ENCODE measurements at regions not wholly inside any gene's neighbourhood (a gene's known extent, or its start where the extent isn't known, plus 50 kb on each side); places are given as distances from the start of the nearest gene placed in this dataset.
"Not testable (repeated sequence)": the region's sequence is repeated elsewhere in the genome, so short reads cannot be mapped to it uniquely, and the experiment has no call there.

DNA sequence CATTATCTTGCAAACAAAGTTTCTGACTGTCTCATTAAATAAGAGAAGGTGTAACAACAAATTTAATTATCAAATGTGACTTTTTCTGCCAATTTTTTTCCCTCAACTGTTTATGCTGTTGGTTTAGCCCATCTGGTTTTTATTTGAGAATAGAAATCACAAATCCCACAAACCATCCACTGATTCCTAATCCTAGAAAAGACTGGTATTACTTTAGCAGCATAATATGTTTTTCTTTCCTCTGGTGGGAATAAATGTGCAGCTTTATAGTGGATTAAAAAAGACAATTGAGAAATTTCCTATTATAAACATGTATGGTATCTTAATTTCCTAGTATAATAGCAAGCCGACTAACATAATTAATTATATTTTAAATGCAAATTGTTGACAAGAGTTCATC is 257.9 kb upstream of the FOXN3 start:
- H3K4me1 Mint-ChIP-seq (ENCODE audit: low read depth) = peaks cover 35% of the 10 kb centered on the region
- ChIA-PET POLR2A (interaction anchor here (0.6 kb wide), 1 partner anchor 16 kb away, joined by 3 read pairs; no protein-coding TSS in a partner anchor), CTCF (no interaction called here)
- no peaks in the 10 kb centered on the region for H3K27me3 Mint-ChIP-seq (ENCODE audit: low read depth)
- H3K36me3 Mint-ChIP-seq (ENCODE audit: low read depth) = no peaks in the 10 kb centered on the region
- H3K27ac Mint-ChIP-seq = no peak overlapping the region
- peaks cover 15% of the 10 kb centered on the region for H3K9me3 Mint-ChIP-seq (ENCODE audit: insufficient read depth)
- H3K4me3 Mint-ChIP-seq = no peak overlapping the region
- no peak for ATAC-seq
- no peak for DNase-seq

DNA sequence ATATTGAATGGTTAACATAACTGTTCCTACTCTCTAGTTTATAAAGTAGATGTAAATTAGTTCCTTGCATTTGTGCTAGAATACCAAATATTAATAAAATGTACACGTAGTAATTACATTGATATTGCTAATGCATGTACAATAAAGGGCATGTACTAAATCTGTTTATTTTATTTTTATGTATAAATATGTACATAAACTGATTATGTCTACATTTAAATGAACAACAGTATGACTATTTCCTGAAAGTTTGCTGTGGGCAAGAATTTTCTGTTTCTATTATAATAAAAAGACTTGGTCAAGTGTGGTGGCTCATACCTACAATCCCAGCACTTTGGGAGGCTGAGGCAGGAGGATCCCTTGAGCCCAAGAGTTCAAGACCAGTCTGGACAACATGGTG is 257.2 kb upstream of the FOXN3 start:
- POLR2A ChIA-PET = interaction anchor here (1.0 kb wide), 1 partner anchor 55 kb away, joined by 3 read pairs; no protein-coding TSS in a partner anchor
- H3K4me1 Mint-ChIP-seq (ENCODE audit: low read depth) = peaks cover 40% of the 10 kb centered on the region

DNA sequence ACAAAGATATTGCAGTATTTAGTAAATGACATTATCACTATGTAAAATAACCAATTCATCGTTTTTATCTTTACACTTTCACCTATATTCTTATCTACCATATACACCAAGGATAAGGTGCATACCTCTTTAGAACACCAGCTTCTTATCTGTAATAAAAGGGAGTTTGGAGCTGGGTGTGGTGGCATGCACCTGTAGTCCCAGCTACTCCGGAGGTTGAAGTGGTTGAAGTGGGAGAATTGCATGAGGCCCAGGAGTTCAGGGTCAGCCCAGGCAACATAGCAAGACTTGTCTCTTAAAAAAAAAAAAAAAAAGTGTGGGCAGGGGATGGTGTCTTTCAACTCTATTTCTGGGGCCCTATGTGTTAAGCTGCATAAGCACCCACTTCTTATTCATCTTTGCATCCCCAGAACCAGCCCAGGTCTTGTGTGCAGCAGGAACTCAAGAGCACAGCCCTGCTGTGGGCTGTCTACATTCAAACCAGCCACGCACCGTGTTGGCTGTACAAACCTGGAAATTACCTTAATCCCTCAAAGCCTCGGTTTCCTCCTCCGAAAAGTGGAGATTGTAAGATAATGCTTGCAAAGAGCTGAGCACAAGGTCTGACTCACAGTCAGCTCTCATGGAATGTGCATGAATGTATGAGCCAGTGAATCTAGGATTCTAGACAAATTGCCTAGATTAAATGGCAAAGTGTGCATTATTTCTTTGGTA is 256.6 kb upstream of the FOXN3 start:
- Mint-ChIP-seq H3K27me3 (ENCODE audit: low read depth) (no peaks in the 10 kb centered on the region), H3K4me1 (ENCODE audit: low read depth) (peaks cover 45% of the 10 kb centered on the region), H3K4me3 (no peak overlapping the region), H3K27ac (no peak overlapping the region), H3K9me3 (ENCODE audit: insufficient read depth) (peaks cover 15% of the 10 kb centered on the region), H3K36me3 (ENCODE audit: low read depth) (no peaks in the 10 kb centered on the region)
- peak; percentile 49 for ATAC-seq
- CTCF ChIA-PET = interaction anchor here (0.9 kb wide), 1 partner anchor 8 kb away, joined by 3 read pairs; no protein-coding TSS in a partner anchor
- DNase-seq = no peak
- POLR2A ChIA-PET = interaction anchor here (1.0 kb wide), 1 partner anchor 54 kb away, joined by 3 read pairs; no protein-coding TSS in a partner anchor

More for the DNA sequence above, 257.2 kb upstream of the FOXN3 start:
- Mint-ChIP-seq H3K27ac (no peak overlapping the region), H3K27me3 (ENCODE audit: low read depth) (no peaks in the 10 kb centered on the region), H3K9me3 (ENCODE audit: insufficient read depth) (peaks cover 15% of the 10 kb centered on the region), H3K36me3 (ENCODE audit: low read depth) (no peaks in the 10 kb centered on the region), H3K4me3 (no peak overlapping the region)
- CTCF ChIA-PET = no interaction called here
- DNase-seq = no peak
- ATAC-seq = no peak

- no peak overlapping the region for H3K27ac Mint-ChIP-seq
- peaks cover 14% of the 10 kb centered on the region for H3K9me3 Mint-ChIP-seq (ENCODE audit: insufficient read depth)
- H3K27me3 Mint-ChIP-seq (ENCODE audit: low read depth) = no peaks in the 10 kb centered on the region
- POLR2A ChIA-PET = no interaction called here
- ATAC-seq (no peak), DNase-seq (no peak)
- no peak overlapping the region for H3K4me3 Mint-ChIP-seq
- CTCF ChIA-PET = interaction anchor here (0.9 kb wide), 1 partner anchor 9 kb away, joined by 3 read pairs; no protein-coding TSS in a partner anchor
- H3K36me3 Mint-ChIP-seq (ENCODE audit: low read depth) = no peaks in the 10 kb centered on the region
- H3K4me1 Mint-ChIP-seq (ENCODE audit: low read depth) = peaks cover 43% of the 10 kb centered on the region
Observed at GRCh38 chr14:89672636-89673511, 255.8 kb upstream of the FOXN3 start.

DNA sequence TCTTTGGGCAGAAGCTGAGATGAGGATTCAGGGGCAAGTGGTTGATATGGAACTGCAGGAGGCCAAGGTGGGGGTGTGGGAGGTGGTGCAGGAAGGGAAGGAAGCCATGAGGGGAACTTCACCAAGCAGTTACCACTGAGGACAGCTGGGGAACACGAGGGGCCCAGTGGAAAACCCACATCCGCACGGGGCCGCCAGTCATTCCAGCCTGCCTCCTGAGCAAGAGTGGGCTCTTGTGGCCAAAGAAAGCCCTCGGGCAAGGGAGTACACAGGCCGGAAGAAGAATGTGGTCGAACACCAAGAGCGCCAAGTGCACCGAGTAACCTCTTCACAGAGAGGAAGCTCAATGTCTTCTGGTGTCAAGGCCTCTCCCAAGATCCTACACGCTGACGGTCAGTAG is 252.2 kb upstream of the FOXN3 start:
- ChIA-PET CTCF (interaction anchor here (0.7 to 2.9 kb wide), 6 partner anchors 9 to 52 kb away, joined by 3 to 9 read pairs (median 4); no protein-coding TSS in a partner anchor), POLR2A (interaction anchor here (0.8 to 1.0 kb wide), 3 partner anchors 10 to 237 kb away, joined by 3 to 4 read pairs (median 4); no protein-coding TSS in a partner anchor)
- peak; percentile 87 for ATAC-seq
- H3K9me3 Mint-ChIP-seq (ENCODE audit: insufficient read depth) = peaks cover 23% of the 10 kb centered on the region
- H3K27me3 Mint-ChIP-seq (ENCODE audit: low read depth) = no peaks in the 10 kb centered on the region
- peak; percentile 76 for DNase-seq
- H3K4me1 Mint-ChIP-seq (ENCODE audit: low read depth) = peaks cover 34% of the 10 kb centered on the region
- no peak overlapping the region for H3K4me3 Mint-ChIP-seq
- H3K27ac Mint-ChIP-seq = peak overlapping the region; percentile 72
- peaks cover 8% of the 10 kb centered on the region for H3K36me3 Mint-ChIP-seq (ENCODE audit: low read depth)

DNA sequence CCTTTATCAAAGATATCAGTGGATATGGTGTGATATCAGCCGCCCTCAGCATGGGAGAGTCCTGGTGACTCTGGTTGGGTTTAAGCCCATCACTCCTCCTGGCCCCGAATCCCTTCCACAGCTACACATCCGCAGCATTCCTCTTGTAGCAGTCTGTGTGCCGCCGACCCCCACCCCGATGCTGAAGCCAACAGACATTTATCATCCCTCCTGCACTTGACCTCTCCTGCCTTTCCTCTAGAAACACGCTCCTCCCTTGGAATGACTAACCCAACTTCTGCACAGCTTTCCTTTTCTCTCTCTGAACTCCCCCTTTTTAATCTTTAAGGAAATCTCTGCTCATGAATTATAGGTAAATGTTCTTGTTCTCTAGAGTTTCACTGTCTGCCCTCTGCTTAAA is 250.9 kb upstream of the FOXN3 start:
- POLR2A ChIA-PET = no interaction called here
- H3K4me3 Mint-ChIP-seq = no peak overlapping the region
- ATAC-seq = no peak
- H3K4me1 Mint-ChIP-seq (ENCODE audit: low read depth) = peaks cover 23% of the 10 kb centered on the region
- no peaks in the 10 kb centered on the region for H3K27me3 Mint-ChIP-seq (ENCODE audit: low read depth)
- H3K27ac Mint-ChIP-seq = no peak overlapping the region
- peaks cover 8% of the 10 kb centered on the region for H3K36me3 Mint-ChIP-seq (ENCODE audit: low read depth)
- peaks cover 23% of the 10 kb centered on the region for H3K9me3 Mint-ChIP-seq (ENCODE audit: insufficient read depth)
- CTCF ChIA-PET = interaction anchor here (0.5 to 2.9 kb wide), 4 partner anchors 24 to 104 kb away, joined by 3 to 9 read pairs (median 3); no protein-coding TSS in a partner anchor
- DNase-seq = no peak

DNA sequence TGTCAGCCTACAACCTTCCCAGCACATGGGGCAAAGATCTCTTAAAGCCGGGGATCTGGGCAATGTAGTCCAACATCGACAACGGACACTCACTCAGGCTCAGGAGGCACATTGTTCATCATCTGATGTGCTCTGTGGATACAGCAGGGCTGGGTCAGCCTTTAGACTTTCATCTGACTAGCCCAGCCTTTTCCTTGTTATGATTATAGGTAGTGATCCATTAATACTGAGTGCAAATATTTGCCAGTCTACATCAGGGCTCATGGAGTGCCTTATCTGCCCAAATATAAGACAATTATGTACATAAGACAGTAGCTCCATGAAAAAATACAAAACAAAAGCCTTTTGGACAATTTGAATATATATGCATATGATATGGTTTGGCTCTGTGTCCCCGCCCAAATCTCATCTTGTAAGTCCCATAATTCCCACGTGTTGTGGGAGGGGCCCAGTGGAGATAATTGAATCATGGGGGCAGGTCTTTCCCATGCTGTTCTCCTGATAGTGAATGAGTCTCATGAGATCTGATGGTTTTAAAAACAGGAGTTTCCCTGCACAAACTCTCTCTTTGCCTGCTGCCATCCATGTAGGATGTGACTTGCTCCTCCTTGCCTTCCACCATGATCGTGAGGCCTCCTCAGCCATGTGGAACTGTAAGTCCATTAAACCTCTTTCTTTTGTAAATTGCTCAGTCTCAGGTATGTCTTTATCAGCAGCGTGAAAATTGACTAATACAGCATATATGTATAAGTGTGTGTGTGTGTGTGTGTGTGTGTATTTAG is 248.5 kb upstream of the FOXN3 start:
- H3K36me3 Mint-ChIP-seq (ENCODE audit: low read depth); H3K27ac Mint-ChIP-seq; H3K27me3 Mint-ChIP-seq (ENCODE audit: low read depth); DNase-seq; CTCF ChIA-PET; H3K4me3 Mint-ChIP-seq; POLR2A ChIA-PET; ATAC-seq: not testable (repeated sequence)
- H3K9me3 Mint-ChIP-seq (ENCODE audit: insufficient read depth) = peaks cover 18% of the 10 kb centered on the region
- peaks cover 16% of the 10 kb centered on the region for H3K4me1 Mint-ChIP-seq (ENCODE audit: low read depth)

GRCh38 chr14:89661392-89661791 is 244.4 kb upstream of the FOXN3 start:
- Mint-ChIP-seq H3K27me3 (ENCODE audit: low read depth) (no peaks in the 10 kb centered on the region), H3K4me1 (ENCODE audit: low read depth) (peaks cover 3% of the 10 kb centered on the region), H3K4me3 (no peak overlapping the region), H3K36me3 (ENCODE audit: low read depth) (peaks cover 13% of the 10 kb centered on the region), H3K9me3 (ENCODE audit: insufficient read depth) (peaks cover 11% of the 10 kb centered on the region), H3K27ac (no peak overlapping the region)
- DNase-seq = no peak
- no peak for ATAC-seq
- POLR2A ChIA-PET = no interaction called here
- CTCF ChIA-PET = no interaction called here

DNA sequence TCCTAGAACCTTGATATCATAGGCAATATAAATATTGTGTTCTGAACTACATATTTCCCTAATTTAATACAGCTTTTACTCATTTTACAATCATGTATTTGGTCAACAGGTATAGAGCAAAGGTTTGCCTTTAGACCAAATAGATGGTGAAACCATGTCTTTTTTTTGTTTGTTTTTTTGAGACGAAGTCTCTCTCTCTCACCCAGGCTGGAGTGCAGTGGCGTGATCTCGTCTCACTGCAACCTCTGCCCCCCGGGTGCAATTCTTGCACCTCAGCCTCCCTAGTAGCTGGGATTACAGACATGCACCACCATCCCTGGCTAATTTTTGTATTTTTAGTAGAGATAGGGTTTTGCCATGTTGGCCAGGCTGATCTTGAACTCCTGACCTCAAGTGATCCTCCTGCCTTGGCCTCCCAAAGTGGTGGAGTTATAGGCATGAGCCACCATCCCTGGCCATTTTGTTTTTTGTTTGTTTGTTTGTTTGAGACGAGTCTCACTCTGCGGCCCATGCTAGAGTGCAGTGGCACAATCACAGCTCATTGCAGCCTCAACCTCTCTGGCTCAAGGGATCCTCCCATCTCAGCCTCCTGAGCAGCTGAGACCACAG is 243.7 kb upstream of the FOXN3 start:
- Mint-ChIP-seq H3K36me3 (ENCODE audit: low read depth) (peaks cover 12% of the 10 kb centered on the region), H3K9me3 (ENCODE audit: insufficient read depth) (peaks cover 11% of the 10 kb centered on the region)
- H3K4me3 Mint-ChIP-seq; DNase-seq; ATAC-seq; H3K27ac Mint-ChIP-seq; H3K27me3 Mint-ChIP-seq (ENCODE audit: low read depth); H3K4me1 Mint-ChIP-seq (ENCODE audit: low read depth): not testable (repeated sequence)
- ChIA-PET POLR2A (interaction anchor here (0.6 kb wide), 1 partner anchor 144 kb away, joined by 3 read pairs; no protein-coding TSS in a partner anchor), CTCF (interaction anchor here (0.6 to 1.3 kb wide), 4 partner anchors 8 to 164 kb away, joined by 3 read pairs; no protein-coding TSS in a partner anchor)

DNA sequence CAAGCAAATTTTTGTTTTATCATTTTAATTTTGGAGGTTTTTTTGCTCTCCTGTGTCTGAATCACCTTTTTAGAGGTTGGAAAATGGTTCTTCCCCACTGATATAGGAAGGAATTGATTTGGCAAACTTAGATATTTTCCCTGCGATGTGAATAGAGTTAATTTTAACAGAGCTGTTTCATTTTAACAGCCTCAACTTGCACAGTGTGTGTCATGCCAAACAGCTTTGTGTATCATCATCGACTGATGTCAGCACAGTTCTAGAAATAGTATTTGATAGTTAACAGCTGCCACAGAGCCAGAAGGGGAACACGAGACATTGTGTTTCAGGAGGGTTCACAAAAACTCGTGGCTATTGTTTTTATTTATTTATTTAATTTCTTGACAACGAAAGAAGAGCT is 243.1 kb upstream of the FOXN3 start:
- ChIA-PET CTCF (interaction anchor here (0.6 to 1.5 kb wide), 5 partner anchors 8 to 163 kb away, joined by 3 to 4 read pairs (median 3); no protein-coding TSS in a partner anchor), POLR2A (interaction anchor here (0.6 kb wide), 1 partner anchor 145 kb away, joined by 3 read pairs; no protein-coding TSS in a partner anchor)
- DNase-seq (no peak), ATAC-seq (no peak)
- Mint-ChIP-seq H3K36me3 (ENCODE audit: low read depth) (peaks cover 10% of the 10 kb centered on the region), H3K4me1 (ENCODE audit: low read depth) (peaks cover 3% of the 10 kb centered on the region), H3K4me3 (no peak overlapping the region), H3K27ac (no peak overlapping the region), H3K27me3 (ENCODE audit: low read depth) (no peaks in the 10 kb centered on the region), H3K9me3 (ENCODE audit: insufficient read depth) (peaks cover 5% of the 10 kb centered on the region)
